HepG2 (cell line): ENCODE measurements at regions not wholly inside any gene's neighbourhood (a gene's known extent, or its start where the extent isn't known, plus 50 kb on each side); places are given as distances from the start of the nearest gene placed in this dataset.

Source experiments
- ATAC-seq: fragments of 200-7000 bp; cut with Tn5 transposase; 3 replicates; pipeline ENCODE4 v1.9.1; 2020; ENCODE audit warnings: mild to moderate bottlenecking, moderate library complexity
- BruUV-seq: library from RNA; stranded (reverse); fragments of 400-500 nt; replicated peaks from 2 replicates; lab custom pipeline; 2021; lab: Mats Ljungman, UMichigan
- CTCF ChIA-PET: fragments of 300-600 bp; formaldehyde crosslinking; extraction: SDS; loops from one replicate; lab custom pipeline; 2021; ENCODE audit warnings: low total read pairs, inconsistent platforms, low intra/inter-chr PET ratio; lab: Yijun Ruan, JAX
- POLR2A ChIA-PET: fragments of 350-600 bp; sonication (Branson Sonifier 250); formaldehyde crosslinking; loops from one replicate; lab custom pipeline; 2020; ENCODE audit warnings: antibody characterized with exemption, inconsistent platforms; lab: Yijun Ruan, JAX
- DNase-seq: peaks from one replicate; pipeline ENCODE4 v3.0.0-alpha.2; 2015; ENCODE audit warnings: low spot score
- FAIRE-seq: peaks from 3 replicates; lab custom pipeline; 2011; peaks lifted over from hg19 to GRCh38; lab: Jason Lieb, UNC
- H2AFZ ChIP-seq: one replicate; pipeline ENCODE4 v1.6.1; 2011; ENCODE audit warnings: low read length, inconsistent platforms
- H3K27ac ChIP-seq: fragments of 300-600 bp; 3 replicates; pipeline ENCODE4 v1.8.0; 2011; ENCODE audit warnings: mixed run types, mild to moderate bottlenecking, mixed read lengths, low read length, inconsistent platforms; ENCODE audit not compliant: insufficient read depth; ENCODE audit errors: extremely low read length
- H3K27me3 ChIP-seq, 2 experiments: fragments of 200-600 bp in 1 of 2; 2 replicates in 1 of 2; 3 replicates in 1 of 2; pipeline versions ENCODE4 v1.6.0 to v1.8.0; 2011; ENCODE audit warnings: low read length in 2 of 2, mild to moderate bottlenecking in 2 of 2, moderate library complexity in 2 of 2, inconsistent platforms in 1 of 2; ENCODE audit not compliant: insufficient read depth in 2 of 2, control insufficient read depth in 1 of 2
- H3K36me3 ChIP-seq, 2 experiments: fragments of 200-600 bp in 1 of 2; replicated peaks in 1 of 2; 2 replicates in 1 of 2; 3 replicates in 1 of 2; pipeline versions ENCODE4 v1.5.1 to v1.8.0; 2011; ENCODE audit warnings: low read length in 2 of 2, inconsistent platforms in 1 of 2; ENCODE audit not compliant: insufficient read depth in 2 of 2, control insufficient read depth in 1 of 2
- H3K4me1 ChIP-seq: 2 replicates; pipeline ENCODE4 v1.5.1; 2012; ENCODE audit warnings: low read length, inconsistent platforms; ENCODE audit not compliant: insufficient read depth
- H3K4me2 ChIP-seq: 2 replicates; pipeline ENCODE4 v1.6.0; 2011; ENCODE audit warnings: low read depth, low read length, inconsistent platforms
- H3K4me3 ChIP-seq, 3 experiments: fragments of 200-600 bp in 1 of 3; sonication (generic), shearing (Covaris generic) in 1 of 3; replicated peaks in 1 of 3; 2 replicates each; pipeline ENCODE4 v1.5.1; 2011 to 2016; ENCODE audit warnings: low read length in 3 of 3, inconsistent platforms in 2 of 3, low read depth in 2 of 3, mild to moderate bottlenecking in 2 of 3, control low read depth in 1 of 3, mixed read lengths in 1 of 3; ENCODE audit not compliant: insufficient read depth in 1 of 3
- H3K79me2 ChIP-seq: one replicate; pipeline ENCODE4 v1.6.1; 2011; ENCODE audit warnings: low read length, inconsistent platforms; ENCODE audit not compliant: insufficient read depth
- H3K9ac ChIP-seq: 2 replicates; pipeline ENCODE4 v1.6.0; 2011; ENCODE audit warnings: mild to moderate bottlenecking, low read depth, low read length, inconsistent platforms; ENCODE audit not compliant: insufficient read depth
- H3K9me3 ChIP-seq: 2 replicates; pipeline ENCODE4 v1.5.1; 2012; ENCODE audit warnings: mild to moderate bottlenecking, low read length
- H4K20me1 ChIP-seq: 2 replicates; pipeline ENCODE4 v1.6.0; 2011; ENCODE audit warnings: inconsistent platforms, mild to moderate bottlenecking, low read length, moderate library complexity; ENCODE audit not compliant: insufficient read depth
- ARID2 ChIP-seq: sonication (generic); formaldehyde crosslinking; IDR thresholded peaks from 2 replicates; pipeline ENCODE4 v1.8.1; 2022; ENCODE audit warnings: mild to moderate bottlenecking, missing genetic modification reagents, borderline replicate concordance
- BRF2 ChIP-seq: sonication (generic); formaldehyde crosslinking; IDR thresholded peaks from 2 replicates; pipeline ENCODE4 v1.8.1; 2022; ENCODE audit warnings: mild to moderate bottlenecking, missing genetic modification reagents
- DBP ChIP-seq: sonication (generic); formaldehyde crosslinking; IDR thresholded peaks from 2 replicates; pipeline ENCODE4 v1.4.0; 2020; ENCODE audit warnings: missing genetic modification reagents; ENCODE audit errors: not compliant biosample characterization
- DNMT1 ChIP-seq: sonication (generic); formaldehyde crosslinking; IDR thresholded peaks from 2 replicates; pipeline ENCODE4 v1.5.1; 2020; ENCODE audit warnings: mild to moderate bottlenecking, missing genetic modification reagents
- ETV5 ChIP-seq: IDR thresholded peaks from 2 replicates; pipeline ENCODE4 v1.6.1; 2018; ENCODE audit warnings: missing biosample characterization, missing genetic modification reagents, inconsistent platforms, borderline replicate concordance
- EZH2 ChIP-seq: conservative IDR thresholded peaks from 2 replicates; pipeline ENCODE4 v1.6.1; 2012; ENCODE audit warnings: mild to moderate bottlenecking, low read depth, low read length, moderate library complexity
- JDP2 ChIP-seq: sonication (generic); formaldehyde crosslinking; IDR thresholded peaks from 2 replicates; pipeline ENCODE4 v1.8.1; 2022; ENCODE audit warnings: missing genetic modification reagents, borderline replicate concordance
- MTA3 ChIP-seq: sonication (generic); formaldehyde crosslinking; IDR thresholded peaks from 2 replicates; pipeline ENCODE4 v1.4.0; 2020; ENCODE audit warnings: missing genetic modification reagents
- SOX13 ChIP-seq, 3 experiments: fragments of 450-650 bp in 1 of 3; sonication (generic) in 1 of 3; formaldehyde crosslinking in 1 of 3; IDR thresholded peaks in 2 of 3; conservative IDR thresholded peaks in 1 of 3; 2 replicates each; pipeline versions ENCODE4 v1.5.0 to v1.6.1; 2016 to 2020; ENCODE audit warnings: antibody characterized with exemption in 1 of 3, mild to moderate bottlenecking in 1 of 3, missing compliant biosample characterization in 1 of 3, missing genetic modification reagents in 1 of 3, moderate library complexity in 1 of 3
- THAP11 ChIP-seq: IDR thresholded peaks from 2 replicates; pipeline ENCODE4 v1.6.1; 2016; ENCODE audit warnings: missing biosample characterization, missing genetic modification reagents
- U2AF1 ChIP-seq: fragments of 200-400 bp; formaldehyde crosslinking; optimal IDR thresholded peaks from 2 replicates; pipeline ENCODE3; 2017; ENCODE audit warnings: mild to moderate bottlenecking, low read depth, low read length
- ZNF30 ChIP-seq: sonication (generic); formaldehyde crosslinking; IDR thresholded peaks from 2 replicates; pipeline ENCODE4 v1.5.0; 2020; ENCODE audit warnings: mild to moderate bottlenecking, missing genetic modification reagents
- ZNF335 ChIP-seq: sonication (generic); formaldehyde crosslinking; IDR thresholded peaks from 2 replicates; pipeline ENCODE4 v1.4.0; 2020; ENCODE audit warnings: missing genetic modification reagents
- in situ Hi-C: cut with HindIII; loops from 2 replicates; pipeline ENCODE4 v1.10.0; 2017; ENCODE audit warnings: low pct_unique_long_range_greater_than_20kb; ENCODE audit not compliant: extremely low pct_ligation_motif_present
- intact Hi-C: fragments of 100-400 bp; cut with micrococcal nuclease; formaldehyde crosslinking; loops from one replicate; pipeline ENCODE4 v1.10.0; 2022; ENCODE audit not compliant: unreplicated experiment
- TF ChIP-seq, protein P1 (sequence below): sonication (generic); formaldehyde crosslinking; IDR thresholded peaks from 2 replicates; pipeline ENCODE4 v1.9.0; 2021; ENCODE audit warnings: missing genetic modification reagents, borderline replicate concordance

DNA sequence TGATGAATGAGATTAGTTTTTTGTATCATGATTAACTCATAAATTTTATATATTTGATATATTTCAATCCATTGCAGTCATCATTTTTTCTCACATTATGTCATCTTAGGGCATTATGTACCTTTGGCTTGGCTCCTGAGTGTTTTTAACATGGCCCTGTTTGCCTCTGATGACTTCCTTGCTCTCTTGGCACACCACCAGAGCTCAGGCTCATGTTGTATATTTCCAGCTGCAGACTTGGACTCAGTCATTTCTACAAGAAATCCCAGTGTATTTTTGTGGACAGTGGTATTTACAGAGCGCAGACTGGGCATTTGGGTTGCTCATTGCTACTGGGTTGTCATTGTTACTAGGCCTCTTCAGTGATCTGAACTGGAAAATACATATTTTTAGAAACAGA, 188.5 kb downstream of the ADRA2A start (continued):
- TF ChIP-seq MTA3 (CRISPR knock-in tag) (no peak), ETV5 (CRISPR knock-in tag) (no peak), ZNF335 (CRISPR knock-in tag) (no peak), U2AF1 (no peak)
- TF ChIP-seq, protein P1, sequence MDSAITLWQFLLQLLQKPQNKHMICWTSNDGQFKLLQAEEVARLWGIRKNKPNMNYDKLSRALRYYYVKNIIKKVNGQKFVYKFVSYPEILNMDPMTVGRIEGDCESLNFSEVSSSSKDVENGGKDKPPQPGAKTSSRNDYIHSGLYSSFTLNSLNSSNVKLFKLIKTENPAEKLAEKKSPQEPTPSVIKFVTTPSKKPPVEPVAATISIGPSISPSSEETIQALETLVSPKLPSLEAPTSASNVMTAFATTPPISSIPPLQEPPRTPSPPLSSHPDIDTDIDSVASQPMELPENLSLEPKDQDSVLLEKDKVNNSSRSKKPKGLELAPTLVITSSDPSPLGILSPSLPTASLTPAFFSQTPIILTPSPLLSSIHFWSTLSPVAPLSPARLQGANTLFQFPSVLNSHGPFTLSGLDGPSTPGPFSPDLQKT (CRISPR knock-in tag): no peak

DNA sequence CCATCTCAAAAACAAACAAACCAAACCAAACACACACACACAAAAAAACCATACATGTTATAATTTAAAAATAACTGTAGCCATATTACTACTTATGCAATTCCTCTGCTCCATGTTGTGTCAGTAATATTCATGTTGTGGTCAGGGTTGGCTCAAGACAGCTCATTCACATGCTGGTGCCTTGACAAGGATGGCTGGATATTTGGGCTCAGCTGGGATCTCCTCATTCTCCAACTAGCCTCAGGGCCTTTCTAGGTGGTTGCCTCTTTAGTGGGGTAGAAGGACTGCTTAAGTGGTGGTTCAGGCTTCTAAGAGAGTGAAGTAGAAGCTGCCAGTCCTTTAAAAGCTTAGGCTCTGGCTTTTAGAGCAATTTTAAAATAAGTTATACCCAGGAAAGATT, 189.3 kb downstream of the ADRA2A start:
- in situ Hi-C loops (no loop called here), intact Hi-C loops (no loop called here)
- Histone ChIP-seq H3K9me3 (no peaks in the 10 kb centered on the region), H3K27me3 (no peaks in the 10 kb centered on the region), H3K4me3 (no peak overlapping the region)
- no peak for TF ChIP-seq ARID2 (CRISPR knock-in tag)
- no peak for TF ChIP-seq ZNF30
- no peak for TF ChIP-seq DBP (CRISPR knock-in tag)
- TF ChIP-seq BRF2 (CRISPR knock-in tag): no peak
- no peak for TF ChIP-seq DNMT1
- no peak for TF ChIP-seq SOX13 (IDR thresholded peaks at IDR 0.05)
- no peak for TF ChIP-seq SOX13 (CRISPR knock-in tag; conservative IDR thresholded peaks at IDR 0.05 in 1 of 2, IDR thresholded peaks at IDR 0.05 in 1 of 2)
- TF ChIP-seq THAP11 (CRISPR knock-in tag): no peak
- TF ChIP-seq JDP2 (CRISPR knock-in tag): no peak
- no peak for TF ChIP-seq EZH2
- TF ChIP-seq, all 625 proteins: peak for 0
- ChIA-PET CTCF (no interaction called here), POLR2A (no interaction called here)
- H3K27ac ChIP-seq: no peak overlapping the region
- no peaks in the 10 kb centered on the region for H3K36me3 ChIP-seq
- H3K9ac ChIP-seq: no peak overlapping the region
- no peak for FAIRE-seq
- H3K79me2 ChIP-seq: no peaks in the 10 kb centered on the region
- no peaks in the 10 kb centered on the region for H4K20me1 ChIP-seq
- no peaks in the 10 kb centered on the region for H3K4me1 ChIP-seq
- no TSS peak for BruUV-seq
- DNase-seq: no peak
- no peak overlapping the region for H2AFZ ChIP-seq
- H3K4me2 ChIP-seq: no peak overlapping the region
- no peak for ATAC-seq
